ENCODE measurements at regions not wholly inside any gene's neighbourhood (a gene's known extent, or its start where the extent isn't known, plus 50 kb on each side); places are given as distances from the start of the nearest gene placed in this dataset.

DNA sequence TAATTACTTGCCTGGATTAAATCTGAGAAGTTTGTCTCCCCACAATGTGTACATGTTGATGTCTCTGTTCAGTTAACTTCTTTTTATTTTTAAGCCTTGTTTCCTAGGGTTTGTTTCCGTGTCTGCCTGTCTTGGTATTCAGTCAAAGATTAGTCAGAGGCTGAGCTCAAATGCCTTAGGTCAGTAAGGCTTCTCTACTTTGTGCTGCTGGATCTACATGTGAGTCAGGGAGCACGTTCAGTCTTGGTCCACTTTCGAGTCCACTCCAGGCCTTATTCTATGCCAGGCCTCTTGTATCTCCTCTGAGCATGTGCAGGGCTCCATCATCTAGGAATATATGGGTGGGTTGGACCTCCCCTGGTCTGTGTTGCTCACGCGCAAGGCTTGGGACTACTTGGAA is 93.3 kb upstream of the FZD8 start:
- no peaks in the 10 kb centered on the region for H3K9me3 ChIP-seq
- H3K27ac ChIP-seq: no peak overlapping the region
- no peaks in the 10 kb centered on the region for H3K36me3 ChIP-seq
- H3K27me3 ChIP-seq: no peaks in the 10 kb centered on the region
- no peak overlapping the region for H3K4me3 ChIP-seq
- H3K4me1 ChIP-seq: no peaks in the 10 kb centered on the region
- ATAC-seq (ENCODE audit: low FRiP score in 2 of 2) (peak in 1 of 2 donors; percentile 63), DNase-seq (no peak)
- WGBS, 2 donors: 89 to 90% methylated on average over 5 of the region's 5 CpGs
- TF ChIP-seq, protein P1, sequence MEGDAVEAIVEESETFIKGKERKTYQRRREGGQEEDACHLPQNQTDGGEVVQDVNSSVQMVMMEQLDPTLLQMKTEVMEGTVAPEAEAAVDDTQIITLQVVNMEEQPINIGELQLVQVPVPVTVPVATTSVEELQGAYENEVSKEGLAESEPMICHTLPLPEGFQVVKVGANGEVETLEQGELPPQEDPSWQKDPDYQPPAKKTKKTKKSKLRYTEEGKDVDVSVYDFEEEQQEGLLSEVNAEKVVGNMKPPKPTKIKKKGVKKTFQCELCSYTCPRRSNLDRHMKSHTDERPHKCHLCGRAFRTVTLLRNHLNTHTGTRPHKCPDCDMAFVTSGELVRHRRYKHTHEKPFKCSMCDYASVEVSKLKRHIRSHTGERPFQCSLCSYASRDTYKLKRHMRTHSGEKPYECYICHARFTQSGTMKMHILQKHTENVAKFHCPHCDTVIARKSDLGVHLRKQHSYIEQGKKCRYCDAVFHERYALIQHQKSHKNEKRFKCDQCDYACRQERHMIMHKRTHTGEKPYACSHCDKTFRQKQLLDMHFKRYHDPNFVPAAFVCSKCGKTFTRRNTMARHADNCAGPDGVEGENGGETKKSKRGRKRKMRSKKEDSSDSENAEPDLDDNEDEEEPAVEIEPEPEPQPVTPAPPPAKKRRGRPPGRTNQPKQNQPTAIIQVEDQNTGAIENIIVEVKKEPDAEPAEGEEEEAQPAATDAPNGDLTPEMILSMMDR (IDR thresholded peaks at IDR 0.05): no peak
- no peak for TF ChIP-seq POLR2A (IDR thresholded peaks at IDR 0.05)
- no peak for TF ChIP-seq EP300 (IDR thresholded peaks at IDR 0.05)
- no peak for TF ChIP-seq POLR2AphosphoS5 (IDR thresholded peaks at IDR 0.05)

DNA sequence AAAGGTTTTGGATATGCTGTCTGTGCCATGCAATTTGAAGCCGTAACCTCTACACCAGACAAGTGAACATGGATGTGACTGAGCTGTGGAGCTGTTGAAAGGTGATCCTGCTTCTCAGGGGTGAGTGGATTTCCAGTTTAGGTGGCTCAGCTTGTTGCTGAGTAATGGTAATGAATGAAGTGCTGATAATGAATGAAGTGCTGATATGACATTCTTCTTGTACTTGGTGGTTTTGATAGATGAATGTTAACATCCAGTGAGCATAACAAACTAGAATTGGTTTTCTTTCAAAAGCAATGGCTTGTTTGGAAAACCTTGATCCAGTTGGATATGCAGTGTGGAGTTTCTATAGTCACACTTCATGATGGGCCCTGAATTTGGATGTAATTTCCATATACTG is 89.7 kb upstream of the FZD8 start:
- no peaks in the 10 kb centered on the region for H3K9me3 ChIP-seq
- DNase-seq (no peak), ATAC-seq (ENCODE audit: low FRiP score in 2 of 2) (no peak)
- no peak overlapping the region for H3K27ac ChIP-seq
- no peaks in the 10 kb centered on the region for H3K36me3 ChIP-seq
- TF ChIP-seq, protein P1 (IDR thresholded peaks at IDR 0.05): no peak
- no peak for TF ChIP-seq POLR2A (IDR thresholded peaks at IDR 0.05)
- TF ChIP-seq POLR2AphosphoS5 (IDR thresholded peaks at IDR 0.05): no peak
- TF ChIP-seq EP300 (IDR thresholded peaks at IDR 0.05): no peak
- H3K4me1 ChIP-seq: no peaks in the 10 kb centered on the region
- no peaks in the 10 kb centered on the region for H3K27me3 ChIP-seq
- no peak overlapping the region for H3K4me3 ChIP-seq
- WGBS, 2 donors: 73 to 95% methylated on average over 1 of the region's 1 CpG

DNA sequence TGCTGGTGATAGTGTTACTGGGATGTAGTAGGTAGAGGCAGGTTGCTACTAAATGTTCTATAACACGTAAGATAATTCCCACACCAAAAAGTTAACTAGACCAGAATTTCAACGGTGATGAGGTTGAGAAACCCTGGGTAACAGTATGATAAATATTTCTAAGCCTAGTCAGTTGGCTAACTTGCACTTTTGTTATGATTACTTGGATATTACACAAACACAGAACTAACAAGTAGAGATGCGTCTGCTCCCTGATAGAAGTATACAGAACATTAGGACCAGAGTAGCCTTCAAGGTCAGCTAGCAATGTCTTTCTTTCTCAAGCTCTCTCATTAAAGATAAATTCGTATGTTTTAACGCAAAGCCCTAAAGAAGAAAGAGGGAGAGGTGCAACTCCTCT is 86.2 kb upstream of the FZD8 start:
- 69 to 70% methylated on average over 5 of the region's 5 CpGs for whole genome bisulfite sequencing, 2 donors
- no peaks in the 10 kb centered on the region for H3K4me1 ChIP-seq
- ATAC-seq (ENCODE audit: low FRiP score in 2 of 2): no peak
- H3K27me3 ChIP-seq: no peaks in the 10 kb centered on the region
- DNase-seq: no peak
- no peaks in the 10 kb centered on the region for H3K9me3 ChIP-seq
- TF ChIP-seq POLR2AphosphoS5 (IDR thresholded peaks at IDR 0.05) (no peak), POLR2A (IDR thresholded peaks at IDR 0.05) (no peak), EP300 (IDR thresholded peaks at IDR 0.05) (no peak)
- TF ChIP-seq, protein P1 (IDR thresholded peaks at IDR 0.05): no peak
- no peak overlapping the region for H3K27ac ChIP-seq
- no peaks in the 10 kb centered on the region for H3K36me3 ChIP-seq
- H3K4me3 ChIP-seq: no peak overlapping the region

DNA sequence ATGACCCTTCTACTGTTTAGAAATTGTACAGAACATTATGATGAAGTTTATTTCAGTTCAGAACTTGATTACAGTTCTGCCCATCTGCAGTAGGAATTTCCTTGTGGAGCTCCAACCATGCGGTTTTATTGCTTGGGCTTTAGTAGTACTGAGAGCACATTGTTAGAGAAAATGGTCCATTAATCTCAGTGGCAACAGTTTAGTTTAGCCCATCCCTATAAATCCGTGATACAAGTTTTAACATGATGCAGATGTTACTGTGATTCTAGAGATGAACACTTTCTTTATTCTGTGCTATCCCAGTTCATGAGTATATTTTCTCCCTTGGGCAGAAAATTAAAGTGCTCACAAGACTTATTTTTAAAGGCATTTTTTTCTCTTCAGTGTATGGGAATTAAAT is 84.8 kb upstream of the FZD8 start:
- Histone ChIP-seq H3K36me3 (no peaks in the 10 kb centered on the region), H3K27ac (no peak overlapping the region), H3K4me1 (no peaks in the 10 kb centered on the region), H3K4me3 (no peak overlapping the region), H3K27me3 (no peaks in the 10 kb centered on the region), H3K9me3 (no peaks in the 10 kb centered on the region)
- WGBS, 2 donors: 76 to 77% methylated on average over 2 of the region's 2 CpGs
- no peak for DNase-seq
- no peak for TF ChIP-seq POLR2AphosphoS5 (IDR thresholded peaks at IDR 0.05)
- TF ChIP-seq, protein P1 (IDR thresholded peaks at IDR 0.05): no peak
- no peak for TF ChIP-seq POLR2A (IDR thresholded peaks at IDR 0.05)
- TF ChIP-seq EP300 (IDR thresholded peaks at IDR 0.05): no peak
- ATAC-seq (ENCODE audit: low FRiP score in 2 of 2): no peak

DNA sequence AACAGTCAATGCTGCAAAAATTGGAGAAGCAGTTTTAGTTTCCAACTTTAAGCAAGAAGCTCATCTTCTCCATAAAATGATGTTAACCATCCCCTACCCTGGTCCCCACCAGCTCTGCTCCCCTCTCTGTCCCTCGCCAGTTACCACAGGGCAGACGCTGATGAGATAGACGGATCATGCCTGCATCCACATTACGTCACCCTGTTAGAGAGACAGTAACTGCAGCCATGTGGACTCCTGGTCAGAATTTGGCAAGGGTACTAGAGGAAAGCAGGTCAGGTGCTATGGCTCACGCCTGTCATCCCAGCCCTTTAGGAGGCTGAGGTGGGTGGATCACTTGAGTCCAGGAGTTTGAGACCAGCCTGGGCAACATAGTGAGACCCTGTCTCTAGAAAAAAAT is 81.9 kb upstream of the FZD8 start:
- DNase-seq (no peak), ATAC-seq (ENCODE audit: low FRiP score in 2 of 2) (peak in 1 of 2 donors; percentile 65)
- Histone ChIP-seq H3K4me1 (no peaks in the 10 kb centered on the region), H3K9me3 (no peaks in the 10 kb centered on the region), H3K4me3 (no peak overlapping the region), H3K27ac (no peak overlapping the region), H3K27me3 (no peaks in the 10 kb centered on the region), H3K36me3 (no peaks in the 10 kb centered on the region)
- WGBS, 2 donors: 87 to 91% methylated on average over 5 of the region's 5 CpGs
- no peak for TF ChIP-seq POLR2AphosphoS5 (IDR thresholded peaks at IDR 0.05)
- TF ChIP-seq, protein P1 (IDR thresholded peaks at IDR 0.05): no peak
- TF ChIP-seq POLR2A (IDR thresholded peaks at IDR 0.05): no peak
- TF ChIP-seq EP300 (IDR thresholded peaks at IDR 0.05): no peak

Data from upper lobe of left lung (tissue), 6 donors.